HK-2 (cell line): ENCODE measurements at regions not wholly inside any gene's neighbourhood (a gene's known extent, or its start where the extent isn't known, plus 50 kb on each side); places are given as distances from the start of the nearest gene placed in this dataset.

ENCODE experiments used
- DNase-seq: peaks from one replicate; pipeline ENCODE4 v3.0.0-alpha.2; 2018; ENCODE audit not compliant: unreplicated experiment

DNA sequence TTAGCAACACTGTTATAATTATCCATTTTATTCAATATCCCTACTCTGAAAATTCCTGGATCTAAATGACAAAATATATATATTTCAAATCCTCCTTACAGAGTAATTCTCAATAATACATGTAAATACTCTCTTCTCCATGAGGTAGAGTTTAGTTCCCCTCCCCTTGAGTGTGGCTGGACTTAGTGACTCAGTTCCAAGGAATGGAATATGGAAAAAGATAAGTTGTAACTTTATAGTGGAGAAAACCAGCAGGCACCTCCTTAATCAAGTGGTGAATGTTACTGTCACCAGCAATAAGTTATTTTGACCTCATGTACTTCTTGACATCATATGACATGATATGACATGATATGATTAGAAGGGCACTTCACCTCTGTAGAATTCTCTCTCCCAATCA lies 302.0 kb downstream of the RAB28 start:
- DNase-seq: no peak

DNA sequence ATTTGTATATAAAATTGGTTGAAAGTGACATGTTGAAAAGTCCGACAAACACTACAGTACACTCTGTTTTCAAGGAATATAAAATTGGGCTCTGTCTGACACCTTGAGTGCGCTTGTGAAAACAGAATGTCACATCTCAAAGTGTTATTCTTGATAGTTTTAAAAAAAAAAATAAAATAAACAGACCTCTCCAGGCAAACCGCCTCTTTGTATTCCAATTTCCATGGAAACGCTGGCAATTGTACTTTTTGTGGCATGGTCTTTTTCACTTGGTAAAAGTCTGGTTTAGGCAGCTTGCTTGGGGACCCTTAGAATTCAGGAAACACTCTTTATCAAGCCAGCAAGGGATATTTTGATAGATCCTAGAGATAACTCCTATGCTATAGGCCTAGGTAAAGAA lies 302.5 kb downstream of the RAB28 start:
- DNase-seq: no peak

DNA sequence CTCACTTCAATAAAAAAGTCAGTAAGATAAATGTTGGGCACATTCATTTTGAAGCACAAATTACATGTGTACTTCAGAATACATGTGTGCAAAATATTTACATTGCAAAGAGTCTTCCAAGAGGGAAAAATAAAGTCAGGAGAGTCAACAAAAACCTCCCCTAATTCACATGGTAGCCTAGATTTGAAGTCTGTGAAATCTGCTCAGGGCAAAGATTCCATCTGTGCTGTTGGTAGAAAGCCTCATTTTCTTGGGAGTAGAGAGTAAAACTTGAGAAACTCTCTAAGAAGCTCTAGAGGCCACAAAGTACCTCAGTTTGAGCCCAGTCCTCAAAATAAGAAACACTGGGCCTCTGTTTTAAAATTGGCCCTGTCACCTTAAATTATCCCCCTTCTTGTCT lies 303.4 kb downstream of the RAB28 start:
- DNase-seq: no peak

DNA sequence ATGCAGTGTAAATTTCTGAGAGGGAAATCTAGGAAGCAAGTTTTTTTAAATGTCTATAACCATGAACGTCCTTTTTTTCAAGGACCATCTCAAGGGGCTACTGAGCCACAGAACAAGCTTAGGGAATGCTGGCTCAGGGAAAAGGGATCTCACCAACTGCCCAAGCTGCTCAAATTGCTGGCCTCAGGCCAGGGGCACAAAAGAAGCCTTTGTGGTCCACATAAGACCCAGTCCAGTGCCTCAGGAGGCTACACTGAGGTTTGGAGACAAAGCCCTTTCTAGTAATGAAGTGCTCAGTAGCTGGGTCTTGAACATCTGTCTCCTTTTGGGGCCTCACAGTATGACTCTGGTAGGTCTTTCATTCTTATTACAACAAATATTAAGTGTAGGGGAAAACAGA lies 305.5 kb downstream of the RAB28 start:
- DNase-seq: no peak

DNA sequence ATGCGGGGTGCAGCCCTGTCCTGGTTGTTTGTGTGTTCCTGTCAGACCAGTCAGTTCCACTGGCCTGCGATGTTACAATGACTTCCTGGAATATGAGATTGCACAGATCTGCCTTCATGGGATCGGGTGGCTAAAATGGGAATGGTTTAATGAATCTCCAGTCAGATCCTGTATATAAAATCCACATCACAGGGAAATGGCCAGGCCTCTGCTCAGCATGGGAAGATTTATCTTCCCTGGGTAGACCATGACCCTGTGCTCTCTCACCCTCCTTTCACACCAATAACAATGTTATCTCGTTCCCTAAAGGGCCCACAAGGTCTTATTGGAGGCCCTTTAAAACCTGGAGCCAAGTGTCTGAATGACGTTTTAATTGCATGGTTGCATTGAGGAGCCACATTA lies 307.4 kb downstream of the RAB28 start:
- DNase-seq: no peak

DNA sequence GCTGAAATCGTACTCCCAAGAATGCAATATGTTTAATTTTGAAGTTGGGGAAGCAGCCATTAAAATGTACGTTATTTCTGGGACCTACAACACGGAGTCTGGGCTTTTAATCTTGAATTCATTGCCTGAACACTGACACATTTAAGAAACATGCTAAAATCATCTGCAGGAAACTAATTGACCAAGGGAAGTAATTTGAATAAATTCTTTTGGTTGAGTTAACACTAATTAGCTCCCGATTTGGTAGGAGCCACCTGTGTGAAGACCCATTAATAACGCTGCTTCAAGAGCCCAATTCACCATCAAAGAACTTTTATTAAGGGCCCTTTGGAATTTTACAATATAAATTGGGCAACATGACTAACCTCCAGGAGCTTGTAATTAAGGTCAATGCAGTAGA lies 309.2 kb downstream of the RAB28 start:
- no peak for DNase-seq

DNA sequence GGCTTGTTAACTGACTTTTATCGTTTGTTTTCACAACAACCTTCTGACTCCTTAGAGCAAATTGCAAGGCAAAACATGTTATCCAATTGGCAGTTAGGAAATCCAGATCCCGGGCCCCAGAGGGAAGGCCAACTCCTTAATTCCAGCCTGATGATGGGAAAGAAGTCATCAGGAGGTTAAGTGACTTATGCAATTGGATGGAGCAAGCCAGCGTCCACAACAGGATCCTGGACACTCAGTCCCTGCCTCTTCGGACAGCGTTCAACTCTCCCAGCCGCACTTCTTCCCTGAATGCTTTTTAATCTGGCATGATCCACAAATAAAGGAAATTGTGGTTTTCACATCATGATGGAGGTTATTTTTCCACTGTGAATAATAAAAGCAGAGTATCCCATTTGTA lies 310.1 kb downstream of the RAB28 start:
- DNase-seq: no peak

DNA sequence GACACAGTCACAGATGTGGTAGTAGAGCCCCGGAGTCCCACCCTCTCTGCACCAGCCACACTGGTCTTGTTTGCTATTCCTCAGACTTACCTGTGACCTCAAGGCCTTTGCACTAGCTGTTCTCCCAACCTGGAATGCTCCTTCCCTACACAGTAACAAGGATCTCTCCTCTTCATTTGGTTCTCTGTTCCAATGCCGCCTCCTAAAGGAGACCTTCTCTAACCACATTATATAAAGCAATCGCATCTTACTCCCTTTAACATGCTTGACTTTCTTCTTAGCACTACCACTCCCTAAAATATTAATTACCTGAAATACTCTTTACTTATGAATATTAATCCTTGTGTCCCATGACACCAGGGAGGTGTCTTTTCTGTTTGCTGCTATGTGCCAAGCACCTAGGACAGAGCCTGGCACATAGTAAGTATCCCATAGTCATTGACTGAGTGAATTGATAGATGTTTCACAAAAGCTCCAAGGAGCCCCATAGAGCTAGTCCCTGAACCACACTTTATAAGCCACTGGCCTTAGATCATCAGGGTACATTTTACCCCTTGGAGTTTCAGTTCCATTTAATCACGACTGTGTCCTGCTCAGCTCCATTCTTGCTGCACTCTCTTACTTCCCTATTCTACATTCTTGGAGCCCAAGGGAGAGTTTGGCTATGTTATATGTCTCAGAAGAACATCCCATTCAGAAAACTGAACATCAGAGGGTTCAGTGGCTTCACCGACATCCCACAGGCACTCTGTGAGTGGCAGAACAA lies 312.7 kb downstream of the RAB28 start:
- DNase-seq: no peak

DNA sequence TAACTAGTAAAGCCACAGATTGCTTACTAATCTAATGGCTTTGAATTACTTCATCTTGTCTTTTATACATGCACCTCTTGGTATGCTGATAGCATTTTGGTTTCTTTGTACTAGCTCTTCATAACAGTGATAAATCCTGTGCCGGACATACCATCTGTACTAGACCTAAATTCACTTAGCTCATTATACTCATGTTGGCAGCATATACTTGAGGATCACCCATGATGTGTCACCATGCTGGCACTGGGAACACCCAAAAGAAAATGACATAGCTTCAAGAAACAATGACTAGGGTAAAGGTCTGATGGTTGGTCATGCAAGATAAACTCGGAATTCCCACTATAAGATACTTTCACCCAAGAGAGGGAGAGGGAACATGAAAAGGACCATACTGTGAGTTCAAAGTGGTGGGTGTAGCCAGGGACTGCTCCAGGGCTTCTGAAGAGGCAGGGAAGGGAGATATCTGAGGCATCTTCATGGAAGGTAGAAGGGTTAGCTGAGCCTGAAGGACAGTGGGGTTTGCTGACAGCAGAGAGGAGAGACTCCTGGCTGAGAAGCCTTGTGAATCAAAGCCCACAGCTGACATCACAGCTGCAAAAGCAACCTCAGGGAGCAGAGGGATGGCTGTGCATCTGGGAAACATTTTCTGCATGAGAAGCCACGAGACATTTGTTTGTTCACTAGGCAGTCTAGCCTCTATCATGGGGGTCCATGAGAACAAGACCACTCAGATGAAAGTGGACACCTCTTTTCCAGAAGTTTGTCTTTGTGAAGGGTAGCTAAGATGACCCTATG lies 314.2 kb downstream of the RAB28 start:
- no peak for DNase-seq

DNA sequence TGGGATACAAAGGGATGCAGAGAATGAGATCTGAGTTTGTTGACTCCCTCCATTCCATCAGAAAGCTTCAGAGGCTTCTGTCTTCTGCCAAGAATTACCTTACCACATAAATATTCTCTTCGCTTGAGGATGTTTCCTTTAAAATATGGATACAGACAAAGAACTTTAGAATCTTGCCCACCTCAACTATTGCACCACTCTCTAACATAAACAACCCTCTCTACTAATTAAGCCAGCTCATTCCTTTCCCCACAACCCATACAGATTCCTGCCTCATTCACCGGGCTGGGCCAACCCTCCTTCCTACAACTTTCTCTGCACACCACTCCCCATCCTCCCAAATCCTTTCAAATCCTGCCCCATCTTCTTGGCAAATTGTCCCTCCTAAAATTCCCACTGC lies 315.8 kb downstream of the RAB28 start:
- no peak for DNase-seq

DNA sequence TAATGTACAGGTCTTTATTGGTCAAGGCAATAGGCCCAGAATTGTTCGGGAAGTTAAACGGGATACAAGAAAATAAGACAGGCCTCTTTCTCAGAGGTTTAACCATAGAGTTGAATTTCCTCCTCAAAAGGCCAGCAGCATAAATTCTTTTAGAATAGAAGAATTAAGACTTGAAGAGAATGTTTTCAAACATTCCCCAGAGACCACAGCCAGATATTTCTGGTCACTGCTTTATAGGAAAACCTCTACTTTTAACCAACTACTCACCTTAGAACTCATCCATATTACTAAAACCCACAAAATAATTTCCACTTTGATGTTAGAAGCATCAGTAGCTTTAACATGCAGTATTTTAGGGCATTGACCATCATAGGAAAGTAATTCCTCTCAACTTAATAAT lies 317.9 kb downstream of the RAB28 start:
- DNase-seq: no peak

DNA sequence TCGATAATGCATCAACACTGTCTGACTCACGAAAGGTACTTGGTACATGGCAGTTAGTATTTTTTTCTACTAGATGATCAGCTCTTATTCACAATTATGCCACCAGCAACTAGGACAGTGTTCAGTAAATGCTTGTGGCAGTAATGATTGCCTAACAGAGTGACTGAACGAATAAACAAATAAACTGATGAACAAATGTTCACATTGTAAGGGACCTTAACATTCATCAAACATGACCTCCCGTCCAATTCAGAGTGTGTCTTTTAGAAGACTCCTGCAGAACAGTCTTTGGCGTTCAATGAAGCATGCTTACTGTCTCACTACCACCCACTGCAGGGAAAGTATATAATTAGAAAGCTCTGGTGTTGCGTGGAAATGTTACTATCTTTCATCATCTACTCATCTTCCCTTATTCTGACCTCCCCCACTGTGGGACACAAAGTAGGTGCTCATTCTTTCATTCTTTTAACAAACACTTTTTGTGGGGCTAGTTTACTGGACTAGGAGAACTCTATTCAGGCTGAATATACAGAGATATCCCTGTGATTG lies 319.3 kb downstream of the RAB28 start:
- no peak for DNase-seq

DNA sequence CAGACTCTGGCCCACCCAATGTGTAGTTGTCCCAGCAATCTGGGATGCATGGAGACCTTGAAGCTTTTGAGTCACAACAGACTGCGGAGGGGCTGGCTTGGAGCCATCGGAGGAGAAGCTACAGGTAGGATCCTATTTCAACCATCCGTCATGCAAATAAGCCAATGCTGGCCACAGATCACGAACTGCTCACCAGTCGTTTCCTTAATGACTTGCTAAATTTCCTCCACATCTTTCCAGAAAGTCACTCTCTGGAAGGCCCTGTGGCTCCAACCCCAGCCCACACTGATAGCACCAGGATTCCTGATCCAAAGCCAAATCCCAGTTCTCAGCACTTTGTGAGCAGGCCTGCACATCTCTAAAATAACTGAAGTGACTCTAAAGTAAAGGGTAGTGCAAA lies 321.3 kb downstream of the RAB28 start:
- DNase-seq: no peak

DNA sequence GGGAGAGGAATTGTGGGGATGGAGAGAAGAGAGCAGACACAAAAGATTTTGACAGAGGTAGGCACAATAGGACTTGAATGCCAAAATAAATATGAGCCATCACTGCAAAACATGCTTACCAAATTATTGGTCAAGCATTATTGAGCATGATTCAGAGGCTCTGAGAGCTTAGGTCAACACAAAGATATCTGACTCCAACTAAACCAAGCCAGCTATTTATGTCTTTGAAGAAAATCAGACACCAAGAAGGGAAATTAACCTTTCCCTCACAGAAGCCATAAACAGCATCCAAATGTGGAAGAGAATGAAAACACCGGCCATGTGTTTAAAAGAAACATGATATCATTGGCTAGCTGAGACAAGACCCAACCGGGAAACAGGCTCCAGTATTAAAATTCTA lies 323.2 kb downstream of the RAB28 start:
- DNase-seq: no peak

DNA sequence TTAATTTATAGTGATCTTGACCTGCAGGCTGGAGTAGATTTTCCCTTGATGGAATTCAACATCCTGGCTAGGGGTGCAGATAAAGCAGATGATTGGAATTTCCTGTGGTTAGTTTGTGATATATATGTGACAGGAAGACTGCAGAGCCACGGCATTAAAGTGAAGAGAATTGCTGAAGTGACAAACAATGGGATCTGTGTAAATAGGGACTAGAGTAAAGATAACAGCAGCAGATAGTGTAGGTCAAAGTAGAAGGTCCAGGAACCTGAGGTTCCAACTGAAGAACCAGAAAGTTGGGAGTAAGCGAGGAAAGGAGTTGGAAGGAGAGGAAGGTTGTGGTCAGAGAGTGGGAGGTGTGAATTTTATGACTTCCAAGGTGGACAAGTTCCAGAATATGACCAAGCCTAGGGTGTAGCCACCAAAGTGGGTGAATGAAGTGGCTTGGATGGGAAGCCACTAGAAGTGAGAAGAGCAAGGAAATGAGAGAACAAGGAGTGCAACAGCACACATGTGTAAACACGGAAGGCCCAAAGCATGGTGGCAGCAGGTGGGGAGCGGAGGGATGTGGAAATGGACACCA lies 325.0 kb downstream of the RAB28 start:
- no peak for DNase-seq

DNA sequence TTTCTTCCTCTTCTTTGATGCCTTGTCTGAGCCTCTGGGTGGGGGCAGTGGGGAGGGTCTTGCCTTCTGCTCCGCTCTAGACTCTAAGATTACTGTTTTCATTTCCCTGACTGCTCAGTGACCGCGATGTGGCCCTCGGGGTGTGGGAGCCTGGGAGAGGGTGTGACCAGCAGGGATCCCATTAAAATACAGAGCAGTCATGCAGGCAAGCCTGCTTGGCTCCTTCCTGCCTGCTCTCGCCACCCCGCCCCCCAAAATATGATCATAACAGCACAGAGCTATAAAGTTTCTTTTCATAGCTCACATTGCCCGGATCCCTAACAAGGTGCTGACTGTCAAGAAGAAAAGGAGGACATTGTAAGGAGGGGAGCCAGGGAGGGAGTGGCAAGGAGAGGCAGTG lies 332.9 kb downstream of the RAB28 start:
- DNase-seq: no peak

DNA sequence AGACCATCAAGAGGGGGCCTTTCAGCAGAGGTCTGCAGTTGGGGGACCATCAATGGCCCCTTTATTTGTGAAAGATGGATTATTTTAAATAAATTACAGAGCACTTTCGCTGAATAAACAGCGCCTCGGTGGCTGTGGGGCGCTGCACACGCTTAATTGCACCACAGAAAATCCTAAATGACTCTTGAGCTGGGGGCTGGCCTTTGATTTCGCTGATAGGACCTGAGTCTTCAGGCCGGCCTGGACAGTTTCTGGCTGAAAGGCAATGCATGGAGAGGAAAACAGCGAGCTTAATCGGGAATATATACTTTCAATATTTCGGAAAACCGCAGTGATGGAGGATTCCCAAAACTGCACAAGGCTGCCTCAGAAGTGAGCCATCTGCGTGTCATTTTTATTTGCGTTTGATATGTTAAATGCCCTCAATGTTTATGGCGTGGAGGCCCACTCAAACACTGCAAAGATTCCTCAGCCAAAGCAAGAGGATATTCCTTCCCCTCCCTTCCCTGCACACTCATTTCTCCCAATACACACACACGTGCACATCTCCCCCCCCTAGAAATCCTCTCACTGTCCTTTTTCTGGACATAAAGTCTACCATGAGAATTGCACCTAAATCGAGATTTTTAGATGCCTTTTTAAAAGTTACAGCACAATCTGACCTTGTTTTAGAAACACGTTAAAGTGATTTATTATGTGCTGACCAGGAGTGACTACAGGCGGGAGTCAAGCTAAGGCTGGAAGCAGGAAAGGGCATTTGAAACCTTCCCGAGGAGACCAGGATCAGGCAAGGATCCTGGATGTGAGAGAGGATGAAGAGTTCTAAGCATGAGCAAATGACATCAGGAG lies 340.7 kb downstream of the RAB28 start:
- DNase-seq: no peak

DNA sequence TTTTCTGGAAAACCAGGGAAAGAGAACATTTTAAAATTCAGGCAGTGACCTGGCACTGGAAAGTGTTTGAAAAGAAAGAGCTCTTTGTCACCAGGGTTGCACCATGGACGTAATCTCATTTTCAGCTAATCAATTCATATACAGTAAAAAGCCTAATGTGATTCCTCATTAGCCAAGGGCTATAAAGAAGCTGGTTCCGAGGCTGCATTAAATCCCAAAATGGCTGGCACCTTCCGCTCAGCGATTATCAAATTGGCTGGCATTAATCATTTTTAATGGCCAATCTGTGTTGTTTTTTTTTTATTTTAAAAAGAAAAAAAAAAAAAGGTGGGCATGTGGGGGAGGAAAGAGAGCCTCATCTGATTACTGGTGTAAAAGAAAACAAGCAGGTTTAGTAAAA lies 341.4 kb downstream of the RAB28 start:
- no peak for DNase-seq

DNA sequence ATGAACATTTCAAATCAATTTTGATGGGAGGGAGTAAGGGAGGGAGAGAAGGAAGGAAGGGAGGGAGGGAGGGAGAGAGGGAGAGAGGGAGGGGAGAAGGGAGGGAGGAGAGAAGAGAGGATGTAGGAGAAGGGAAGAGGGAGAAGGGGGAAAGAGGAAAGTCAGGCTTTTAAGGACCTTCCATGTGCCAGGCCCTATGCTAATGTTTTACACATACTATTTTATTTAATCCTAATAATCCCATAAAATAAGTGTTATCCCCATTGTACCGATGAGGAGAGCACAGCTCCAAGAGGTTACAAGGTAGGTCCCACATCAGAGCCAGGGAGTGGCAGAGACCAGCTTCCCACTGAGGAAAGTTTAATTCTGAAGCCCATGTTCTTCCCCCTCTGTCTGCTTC lies 341.9 kb downstream of the RAB28 start:
- no peak for DNase-seq

DNA sequence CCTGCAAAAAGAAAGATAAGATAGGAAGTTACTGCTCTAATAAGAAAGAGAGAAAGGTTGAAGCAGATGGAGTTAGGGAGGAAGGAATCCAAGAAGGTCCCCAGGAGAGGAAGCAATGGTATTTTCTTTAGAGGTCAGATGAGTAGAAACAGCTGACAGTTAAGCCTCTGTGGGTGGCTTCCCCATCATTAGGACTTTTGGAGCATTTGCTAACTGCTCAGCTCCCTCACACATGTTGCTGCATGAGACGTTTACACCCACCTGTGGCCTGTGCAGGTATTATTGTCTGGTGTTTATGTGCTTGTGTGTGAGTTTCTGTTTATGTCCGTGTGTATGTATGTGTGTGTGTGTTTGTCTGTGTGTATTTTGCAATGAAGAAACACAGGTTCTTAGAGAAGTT lies 346.8 kb downstream of the RAB28 start:
- no peak for DNase-seq

DNA sequence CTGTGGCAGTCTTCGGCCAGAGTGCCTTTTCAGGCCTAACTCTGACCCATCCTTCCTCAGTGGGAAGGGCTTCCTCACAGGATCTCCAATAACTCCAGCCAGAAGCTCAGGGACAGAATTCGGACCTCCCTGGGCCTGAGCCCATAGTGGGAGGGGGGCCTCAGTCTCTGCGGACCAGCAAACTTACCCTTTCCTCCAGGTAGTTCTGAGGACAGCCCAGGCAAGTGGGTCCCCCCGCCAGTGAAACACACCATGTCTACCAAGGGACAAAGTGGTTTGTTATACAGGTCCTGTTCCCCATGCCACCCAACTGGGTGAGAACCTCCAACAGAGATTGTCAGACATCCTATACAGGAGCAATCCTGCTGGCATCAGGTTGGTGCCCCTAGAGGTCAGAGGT lies 350.4 kb downstream of the RAB28 start:
- no peak for DNase-seq

DNA sequence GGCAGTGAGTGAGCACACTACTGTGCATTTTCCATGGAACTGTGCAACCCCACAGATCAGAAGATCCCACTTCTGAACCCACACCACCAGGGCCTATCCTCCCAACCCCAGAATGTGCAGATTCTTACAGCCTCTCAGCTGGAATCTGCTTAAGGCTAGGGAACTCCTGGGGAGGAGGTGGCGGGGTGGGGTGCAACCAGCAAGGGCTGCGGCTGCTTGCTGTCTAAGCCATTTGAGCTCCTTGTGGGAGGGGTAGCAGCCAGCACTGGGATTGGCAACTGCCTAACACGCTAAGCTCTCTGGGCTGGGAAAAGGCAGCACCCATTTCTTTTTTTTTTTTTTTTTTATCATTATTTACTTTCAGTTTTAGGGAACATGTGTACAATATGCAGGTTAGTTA lies 353.3 kb downstream of the RAB28 start:
- DNase-seq: no peak
